ENCODE measurements at regions not wholly inside any gene's neighbourhood (a gene's known extent, or its start where the extent isn't known, plus 50 kb on each side); places are given as distances from the start of the nearest gene placed in this dataset.

- DNase-seq: no peak
Observed at GRCh38 chr11:112597286-112597790, 336.7 kb upstream of the PLET1 start.

GRCh38 chr11:112599265-112599664 lies 338.6 kb upstream of the PLET1 start:
- no peak for DNase-seq

GRCh38 chr11:112599856-112600533 lies 339.3 kb upstream of the PLET1 start:
- no peak for DNase-seq

GRCh38 chr11:112605093-112605666 lies 344.5 kb upstream of the PLET1 start:
- no peak for DNase-seq

- DNase-seq: no peak
Observed at GRCh38 chr11:112606656-112607055, 346.0 kb upstream of the PLET1 start.

DNA sequence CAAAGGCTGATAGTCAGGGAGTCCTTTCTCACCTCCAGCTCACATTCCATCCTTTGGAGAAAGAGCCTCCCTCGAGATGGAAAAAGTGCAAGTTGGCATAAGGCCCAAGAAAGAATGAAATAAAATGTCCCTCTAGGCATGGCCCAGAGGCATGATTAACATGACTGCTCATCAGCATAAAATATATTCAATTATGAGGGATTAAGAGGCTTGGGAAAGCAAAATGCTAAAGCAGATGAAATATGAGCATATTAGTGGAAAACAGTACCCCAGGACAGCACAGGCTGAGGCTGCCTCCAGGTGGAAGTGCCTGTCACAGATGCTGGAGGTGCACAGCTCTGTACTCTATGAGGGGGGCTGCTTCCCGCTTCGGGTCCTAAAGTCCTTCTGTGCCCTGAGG lies 347.8 kb upstream of the PLET1 start:
- no peak for DNase-seq

- no peak for DNase-seq
Observed at GRCh38 chr11:112610494-112610893, 349.8 kb upstream of the PLET1 start.

DNA sequence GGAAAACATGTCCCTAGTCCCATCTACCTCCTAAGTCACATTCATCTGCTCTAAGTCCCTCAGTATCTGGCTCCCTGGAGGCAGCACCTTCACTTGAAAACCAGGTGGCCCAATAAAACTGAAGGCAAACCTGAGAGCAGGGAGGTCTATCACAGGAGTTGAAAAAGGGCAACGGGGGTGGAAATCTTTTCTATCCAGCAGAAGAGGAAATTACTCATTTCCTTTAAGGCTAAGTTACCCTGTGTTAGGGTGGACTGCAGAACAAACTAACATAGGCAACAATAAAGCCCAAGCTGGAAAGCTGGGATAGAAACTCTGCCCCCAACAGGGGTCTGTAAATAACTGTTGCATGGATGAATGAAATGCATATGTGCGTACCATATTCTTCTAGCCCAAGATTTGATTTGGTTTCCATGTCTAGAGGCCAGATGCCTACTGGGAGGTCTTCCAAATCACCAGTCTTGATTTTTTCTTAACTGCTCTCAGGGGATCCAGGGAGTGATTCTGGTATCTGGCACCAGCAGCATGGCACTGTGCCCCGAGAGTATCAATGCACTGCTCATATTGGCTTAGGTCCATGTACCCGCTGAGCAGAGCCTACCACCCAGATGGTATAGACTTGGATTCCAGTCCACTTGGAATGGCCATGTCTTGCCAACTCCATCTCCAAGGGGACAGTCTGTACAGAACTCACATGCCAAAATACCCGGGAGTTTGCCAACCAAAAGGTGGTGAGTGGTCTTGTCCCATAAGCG lies 350.0 kb upstream of the NCAM1 start:
- DNase-seq: no peak

GRCh38 chr11:112611771-112612170 lies 349.4 kb upstream of the NCAM1 start:
- no peak for DNase-seq

GRCh38 chr11:112612250-112612849 lies 348.9 kb upstream of the NCAM1 start:
- no peak for DNase-seq

DNA sequence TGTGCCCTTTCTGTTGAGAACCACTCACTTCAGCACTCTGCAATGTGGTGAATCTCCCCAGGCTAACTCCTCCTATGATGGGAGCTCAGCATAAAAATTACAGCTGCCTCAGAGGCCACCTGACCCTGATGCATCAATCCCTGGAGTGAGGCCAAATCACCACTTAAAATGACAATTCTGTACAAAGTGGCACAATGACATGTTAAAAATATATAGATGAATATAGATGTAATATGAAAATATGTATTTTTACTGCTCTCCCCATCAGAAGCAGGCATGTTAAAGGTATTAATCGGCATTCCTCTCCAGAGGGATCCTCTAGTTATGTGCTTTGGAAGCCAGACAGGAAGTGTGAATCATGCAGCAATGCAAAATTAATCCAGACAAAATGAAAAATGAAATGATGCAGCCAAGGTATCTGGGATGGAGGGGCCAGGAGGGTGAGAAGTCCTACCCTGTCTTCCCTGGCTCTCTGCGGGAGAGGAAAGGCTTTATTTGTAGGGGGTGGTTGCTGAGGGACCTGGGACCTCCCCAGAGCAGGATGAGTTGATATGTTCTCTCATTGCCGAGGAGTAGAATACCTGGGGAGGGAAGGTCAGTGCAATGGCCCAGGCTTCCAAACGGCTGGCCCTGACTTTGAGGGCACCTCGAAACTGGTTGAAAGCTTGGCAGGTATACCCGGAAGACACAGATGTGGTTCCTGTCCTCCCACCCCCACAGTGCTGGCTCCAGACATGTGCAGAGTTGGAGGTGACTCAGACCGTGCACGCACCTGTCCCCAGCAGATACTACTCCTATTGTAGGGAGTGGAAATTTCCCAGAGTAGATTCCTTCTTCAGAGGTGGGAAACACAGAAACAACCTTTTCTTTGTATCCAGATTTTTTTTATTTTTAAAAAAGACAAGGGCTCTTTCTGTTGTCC lies 347.9 kb upstream of the NCAM1 start:
- no peak for DNase-seq

GRCh38 chr11:112614605-112615004 lies 346.6 kb upstream of the NCAM1 start:
- DNase-seq: no peak

- DNase-seq: no peak
Observed at GRCh38 chr11:112615238-112615637, 346.0 kb upstream of the NCAM1 start.

DNA sequence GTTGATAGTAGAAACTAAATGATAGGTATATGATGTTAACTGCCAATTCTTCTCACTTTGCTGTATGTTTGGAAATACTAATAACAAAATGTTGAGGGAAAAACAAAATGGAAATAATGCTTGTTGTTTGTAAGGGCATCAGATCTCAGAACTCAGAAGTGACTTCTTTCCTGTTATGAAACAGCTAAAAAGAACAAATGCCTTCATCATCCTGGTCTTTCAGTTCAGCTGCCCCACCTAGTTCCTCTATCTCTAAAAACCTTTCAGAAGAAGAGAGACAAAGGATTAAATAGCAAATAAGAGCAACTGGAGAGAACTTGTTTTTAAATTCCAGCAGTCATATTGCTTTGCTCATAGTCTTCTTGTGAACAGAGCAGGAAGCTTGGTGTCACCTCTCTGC lies 345.3 kb upstream of the NCAM1 start:
- DNase-seq: no peak

- DNase-seq: no peak
Observed at GRCh38 chr11:112616327-112617097, 344.7 kb upstream of the NCAM1 start.

GRCh38 chr11:112617098-112617425 lies 344.2 kb upstream of the NCAM1 start:
- no peak for DNase-seq

- DNase-seq: no peak
Observed at GRCh38 chr11:112617977-112618826, 343.0 kb upstream of the NCAM1 start.

GRCh38 chr11:112619106-112619505 lies 342.1 kb upstream of the NCAM1 start:
- no peak for DNase-seq

DNA sequence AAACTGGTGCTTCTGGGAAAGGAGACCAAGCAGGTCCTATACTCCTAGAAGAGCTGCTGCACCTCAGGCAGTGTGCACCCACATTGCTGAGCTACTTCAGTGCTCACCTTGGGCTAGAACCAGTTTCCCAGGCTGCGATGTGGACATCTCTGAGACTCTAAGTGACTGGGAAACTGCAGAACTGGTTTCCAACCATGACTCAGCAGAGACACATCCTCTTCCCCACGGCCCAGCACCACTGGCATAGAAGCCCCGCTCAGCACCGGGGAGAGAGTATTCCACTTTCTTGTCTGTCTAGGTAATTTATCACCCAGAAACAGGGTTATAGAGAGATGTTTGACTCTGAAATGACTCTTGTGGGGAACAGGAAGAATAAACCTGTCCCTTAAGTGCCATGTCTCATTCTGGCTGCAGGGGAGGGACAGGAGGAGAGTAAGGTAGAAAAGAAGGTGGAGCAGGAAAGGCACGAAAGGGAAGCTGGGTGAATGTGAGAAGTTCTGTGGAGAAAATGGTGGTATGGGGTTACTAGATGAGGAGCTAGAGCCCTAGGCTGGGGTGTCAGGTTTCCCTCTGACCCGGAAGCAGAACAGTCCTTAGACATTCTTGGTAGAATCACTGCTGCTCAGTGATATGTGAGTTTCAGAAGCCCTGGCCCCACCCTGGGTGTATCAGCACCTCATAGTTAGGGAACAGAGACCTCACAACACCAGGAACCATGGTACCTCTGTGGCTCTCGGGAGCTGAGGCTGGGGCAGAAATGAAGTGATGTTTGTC lies 340.4 kb upstream of the NCAM1 start:
- no peak for DNase-seq

DNA sequence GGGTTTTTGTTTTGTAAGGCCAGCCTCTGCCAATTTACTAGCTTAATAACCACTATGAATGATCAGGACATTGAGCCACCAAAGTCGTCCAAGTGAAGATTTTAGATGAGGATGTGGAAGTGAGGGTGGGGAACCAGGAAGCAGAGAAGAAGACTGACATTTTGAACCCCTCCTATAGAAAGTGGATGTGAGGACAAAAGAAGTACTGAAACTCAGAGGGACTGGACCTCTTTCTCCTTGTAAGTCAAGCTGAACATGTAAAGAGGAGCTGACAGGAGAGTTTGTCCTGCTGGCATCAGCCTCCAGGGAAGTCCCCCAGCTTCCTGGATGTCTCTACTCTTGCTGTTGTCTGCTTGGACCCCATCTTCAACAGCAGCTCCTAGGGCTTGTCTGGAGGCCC lies 338.2 kb upstream of the NCAM1 start:
- no peak for DNase-seq
